ENCODE measurements at regions not wholly inside any gene's neighbourhood (a gene's known extent, or its start where the extent isn't known, plus 50 kb on each side); places are given as distances from the start of the nearest gene placed in this dataset.
A peak's percentile ranks its signal among the peaks of the same experiment; 100 is the strongest.

GRCh38 chr1:194084755-194085154, 898.3 kb upstream of the B3GALT2 start:
- H3K4me3 ChIP-seq = no peak overlapping the region
- H3K79me2 ChIP-seq (ENCODE audit: control insufficient read depth, insufficient read depth, low read length) = no peaks in the 10 kb centered on the region
- CTCF ChIA-PET = interaction anchor here (0.6 kb wide), 1 partner anchor 51 kb away, joined by 3 read pairs; no protein-coding TSS in a partner anchor
- H3K9ac ChIP-seq (ENCODE audit: control insufficient read depth, insufficient read depth, low read length) = no peak overlapping the region
- no peak overlapping the region for H2AFZ ChIP-seq (ENCODE audit: control insufficient read depth, low read depth, low read length)
- H3K4me2 ChIP-seq (ENCODE audit: control insufficient read depth, insufficient read depth) = no peak overlapping the region
- FAIRE-seq (no peak), DNase-seq (ENCODE audit: low read depth, low spot score) (no peak), ATAC-seq (no peak)
- no peaks in the 10 kb centered on the region for H3K9me3 ChIP-seq (replicated peaks; ENCODE audit: control insufficient read depth, insufficient read depth, low read length)
- in situ Hi-C loops (cut with MboI) = no loop called here
- no peak for TF ChIP-seq KAT2A (conservative IDR thresholded peaks at IDR 0.05; ENCODE audit: control insufficient read depth, low read depth, low read length)
- TF ChIP-seq YY1 (IDR thresholded peaks at IDR 0.05; ENCODE audit: low read depth, low read length) = no peak
- BruUV-seq (replicated peaks) = no TSS peak
- SMC1A ChIA-PET (ENCODE audit: uncharacterized antibody, unreplicated experiment) = no interaction called here
- H3K27ac ChIP-seq (ENCODE audit: control insufficient read depth, insufficient read depth) = no peak overlapping the region
- no peaks in the 10 kb centered on the region for H4K20me1 ChIP-seq (ENCODE audit: control insufficient read depth, insufficient read depth)
- POLR2A ChIA-PET = no interaction called here
- no peaks in the 10 kb centered on the region for H3K27me3 ChIP-seq (replicated peaks in 1 of 2; ENCODE audit: control insufficient read depth in 2 of 2, insufficient read depth in 2 of 2, low read length in 1 of 2)
- intact Hi-C loops (cut with micrococcal nuclease; ENCODE audit: unreplicated experiment) = no loop called here
- no peaks in the 10 kb centered on the region for H3K4me1 ChIP-seq (ENCODE audit: control insufficient read depth, insufficient read depth, low read length)
- H3K36me3 ChIP-seq (ENCODE audit: control insufficient read depth in 2 of 2, insufficient read depth in 2 of 2, low read length in 1 of 2) = no peaks in the 10 kb centered on the region
- RAD21 ChIA-PET (ENCODE audit: unreplicated experiment) = no interaction called here
- 2% methylated on average over 3 of the region's 3 CpGs for WGBS (ENCODE audit: insufficient coverage, insufficient replicate concordance, low lambda C conversion rate, missing lambda C conversion rate)

GRCh38 chr1:194081444-194081843, 895.0 kb upstream of the B3GALT2 start:
- intact Hi-C loops (cut with micrococcal nuclease; ENCODE audit: unreplicated experiment) (no loop called here), in situ Hi-C loops (cut with MboI) (no loop called here)
- no peak overlapping the region for H3K27ac ChIP-seq (ENCODE audit: control insufficient read depth, insufficient read depth)
- H3K9ac ChIP-seq (ENCODE audit: control insufficient read depth, insufficient read depth, low read length) = no peak overlapping the region
- no peaks in the 10 kb centered on the region for H3K4me1 ChIP-seq (ENCODE audit: control insufficient read depth, insufficient read depth, low read length)
- TF ChIP-seq NR2F1 (conservative IDR thresholded peaks at IDR 0.05) (no peak), SMAD1 (IDR thresholded peaks at IDR 0.05; ENCODE audit: low read depth, partially characterized antibody) (peak; percentile 36), RELB (IDR thresholded peaks at IDR 0.05; ENCODE audit: low read depth) (no peak)
- DNase-seq (ENCODE audit: low read depth, low spot score) (no peak), FAIRE-seq (no peak), ATAC-seq (no peak)
- no peaks in the 10 kb centered on the region for H4K20me1 ChIP-seq (ENCODE audit: control insufficient read depth, insufficient read depth)
- no peaks in the 10 kb centered on the region for H3K36me3 ChIP-seq (ENCODE audit: control insufficient read depth in 2 of 2, insufficient read depth in 2 of 2, low read length in 1 of 2)
- RAD21 ChIA-PET (ENCODE audit: unreplicated experiment) = no interaction called here
- BruUV-seq (replicated peaks) = no TSS peak
- H3K27me3 ChIP-seq (replicated peaks in 1 of 2; ENCODE audit: control insufficient read depth in 2 of 2, insufficient read depth in 2 of 2, low read length in 1 of 2) = no peaks in the 10 kb centered on the region
- no peak overlapping the region for H3K4me3 ChIP-seq
- no peak overlapping the region for H3K4me2 ChIP-seq (ENCODE audit: control insufficient read depth, insufficient read depth)
- no peaks in the 10 kb centered on the region for H3K79me2 ChIP-seq (ENCODE audit: control insufficient read depth, insufficient read depth, low read length)
- no peaks in the 10 kb centered on the region for H3K9me3 ChIP-seq (replicated peaks; ENCODE audit: control insufficient read depth, insufficient read depth, low read length)
- CTCF ChIA-PET = no interaction called here
- POLR2A ChIA-PET = no interaction called here
- H2AFZ ChIP-seq (ENCODE audit: control insufficient read depth, low read depth, low read length) = no peak overlapping the region
- SMC1A ChIA-PET (ENCODE audit: uncharacterized antibody, unreplicated experiment) = no interaction called here
